Erythroblast (primary cell): ENCODE measurements at regions not wholly inside any gene's neighbourhood (a gene's known extent, or its start where the extent isn't known, plus 50 kb on each side); places are given as distances from the start of the nearest gene placed in this dataset.
A peak's percentile ranks its signal among the peaks of the same experiment; 100 is the strongest.

Experiments
- DNase-seq, 2 experiments: peaks; one replicate each; lab custom pipeline; 2025; lab: John Stamatoyannopoulos, UW
- GATA1 ChIP-seq: IDR thresholded peaks from 2 replicates; pipeline ENCODE4 v1.6.1; 2011; ENCODE audit warnings: low read depth, mild to moderate bottlenecking, control low read depth, low read length, moderate library complexity
- POLR2A ChIP-seq: IDR thresholded peaks from 2 replicates; pipeline ENCODE4 v1.6.1; 2011; ENCODE audit warnings: mild to moderate bottlenecking, low read length

- no peak for DNase-seq
Observed at GRCh38 chr16:79543219-79543618, 57.3 kb downstream of the MAF start.

GRCh38 chr16:79542237-79542774 lies 58.2 kb downstream of the MAF start:
- TF ChIP-seq GATA1 (no peak), POLR2A (no peak)
- DNase-seq: no peak

More at GRCh38 chr16:79543219-79543618, 57.3 kb downstream of the MAF start:
- TF ChIP-seq GATA1: no peak
- TF ChIP-seq POLR2A: no peak

- TF ChIP-seq GATA1: no peak
- no peak for TF ChIP-seq POLR2A
- no peak for DNase-seq
Observed at GRCh38 chr16:79540825-79541595, 59.5 kb downstream of the MAF start.

- DNase-seq: no peak
- TF ChIP-seq POLR2A (no peak), GATA1 (no peak)
Observed at GRCh38 chr16:79537584-79537983, 63.0 kb downstream of the MAF start.

GRCh38 chr16:79536958-79537357 lies 63.6 kb downstream of the MAF start:
- DNase-seq: no peak
- TF ChIP-seq POLR2A: no peak

- TF ChIP-seq POLR2A (no peak), GATA1 (no peak)
- DNase-seq: no peak
Observed at GRCh38 chr16:79535130-79535529, 65.4 kb downstream of the MAF start.

- TF ChIP-seq GATA1 (no peak), POLR2A (no peak)
- DNase-seq: no peak
Observed at GRCh38 chr16:79534143-79534542, 66.4 kb downstream of the MAF start.

GRCh38 chr16:79533292-79533691 lies 67.2 kb downstream of the MAF start:
- DNase-seq: no peak
- TF ChIP-seq GATA1: no peak
- TF ChIP-seq POLR2A: no peak

- no peak for DNase-seq
- TF ChIP-seq GATA1 (no peak), POLR2A (no peak)
Observed at GRCh38 chr16:79532785-79533184, 67.8 kb downstream of the MAF start.

GRCh38 chr16:79532273-79532672 lies 68.3 kb downstream of the MAF start:
- TF ChIP-seq GATA1 (no peak), POLR2A (no peak)
- no peak for DNase-seq

GRCh38 chr16:79528338-79528737 lies 72.2 kb downstream of the MAF start:
- TF ChIP-seq GATA1 (no peak), POLR2A (no peak)
- no peak for DNase-seq

GRCh38 chr16:79523971-79524370 lies 76.6 kb downstream of the MAF start:
- TF ChIP-seq GATA1 (no peak), POLR2A (no peak)
- no peak for DNase-seq

- TF ChIP-seq GATA1: no peak
- TF ChIP-seq POLR2A: no peak
- DNase-seq: peak in 1 of 2 experiments; percentile 1
Observed at GRCh38 chr16:79519448-79519847, 81.1 kb downstream of the MAF start.

GRCh38 chr16:79517156-79517555 lies 83.4 kb downstream of the MAF start:
- no peak for DNase-seq
- TF ChIP-seq POLR2A (no peak), GATA1 (no peak)

- no peak for DNase-seq
- TF ChIP-seq GATA1 (no peak), POLR2A (no peak)
Observed at GRCh38 chr16:79510879-79511278, 89.7 kb downstream of the MAF start.
